Germinal center (tissue), 1 donor: ENCODE measurements at regions not wholly inside any gene's neighbourhood (a gene's known extent, or its start where the extent isn't known, plus 50 kb on each side); places are given as distances from the start of the nearest gene placed in this dataset.

ENCODE experiments used
- DNase-seq: peaks from one replicate; pipeline ENCODE4 v3.0.0; 2012; ENCODE audit warnings: mixed read lengths, low spot score

DNA sequence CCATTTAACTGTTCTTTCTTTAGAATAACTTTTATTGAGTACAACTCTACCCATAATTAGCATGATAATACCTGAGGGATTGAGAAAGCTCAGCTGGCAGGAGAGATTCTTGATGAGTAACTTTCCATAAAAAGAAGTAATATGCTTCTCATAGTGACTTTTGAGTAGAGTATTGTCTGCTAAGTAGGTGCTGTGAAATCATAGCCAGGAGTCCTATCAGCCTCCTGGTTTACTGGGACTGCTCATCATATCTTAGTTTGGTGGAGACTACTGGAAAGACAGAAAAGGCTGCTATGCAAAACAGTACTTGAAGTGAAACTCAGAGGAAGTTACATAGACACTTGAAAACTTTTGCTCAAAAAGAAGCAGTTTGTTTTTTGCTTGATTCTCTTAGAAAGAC lies 113.3 kb upstream of the ATP2B1 start:
- peak; percentile 31 for DNase-seq

DNA sequence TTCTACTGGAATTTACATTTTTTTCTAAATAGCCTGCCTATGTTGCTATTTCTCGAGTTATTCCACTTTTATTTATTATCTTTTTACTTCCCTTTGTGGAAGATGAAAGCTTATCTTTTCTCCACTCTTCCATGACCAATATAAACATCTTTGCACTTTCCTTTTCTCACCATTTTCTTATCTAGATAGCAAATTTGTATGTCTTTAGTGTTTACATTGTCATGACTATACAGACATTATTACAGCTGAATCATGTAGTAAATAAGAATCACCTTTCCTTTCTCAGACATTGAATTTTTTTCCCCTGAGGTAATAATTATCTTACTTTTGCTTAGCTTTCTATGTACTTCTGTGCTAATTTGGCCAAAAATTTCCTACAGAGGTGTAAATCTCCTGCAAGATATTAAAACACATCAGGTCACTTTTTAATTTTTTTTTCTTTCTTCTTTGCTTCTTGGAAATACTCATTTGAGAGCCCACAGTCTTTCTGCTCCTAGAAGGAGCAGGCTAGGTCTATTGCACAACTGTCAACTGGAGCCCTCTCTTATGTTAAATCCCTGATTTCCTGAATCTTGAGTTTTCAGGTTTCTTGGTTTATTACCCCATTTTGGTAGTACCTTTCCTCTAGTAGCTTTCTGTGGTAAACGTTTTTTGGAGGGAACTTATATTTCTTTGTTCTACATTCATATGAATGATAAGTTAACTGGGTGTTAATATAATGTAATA lies 109.0 kb upstream of the ATP2B1 start:
- no peak for DNase-seq

DNA sequence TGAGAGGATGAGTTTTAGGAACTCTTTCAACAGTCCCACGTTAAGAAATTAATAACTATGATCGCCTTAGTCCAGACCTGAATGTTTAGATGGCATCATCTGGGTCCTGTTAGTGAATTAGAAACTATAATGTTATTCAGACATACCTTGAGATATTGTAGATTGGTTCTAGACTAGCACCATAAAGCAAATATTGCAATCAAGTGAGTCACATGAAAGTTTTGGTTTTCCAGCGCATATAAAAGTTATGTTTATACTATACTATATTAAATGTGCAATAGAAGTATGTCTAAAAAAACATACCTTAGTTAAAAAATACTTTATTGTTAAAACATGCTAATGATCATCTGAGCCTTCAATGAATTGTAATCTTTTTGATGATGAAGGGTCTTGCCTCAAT lies 106.6 kb upstream of the ATP2B1 start:
- DNase-seq, result no peak

DNA sequence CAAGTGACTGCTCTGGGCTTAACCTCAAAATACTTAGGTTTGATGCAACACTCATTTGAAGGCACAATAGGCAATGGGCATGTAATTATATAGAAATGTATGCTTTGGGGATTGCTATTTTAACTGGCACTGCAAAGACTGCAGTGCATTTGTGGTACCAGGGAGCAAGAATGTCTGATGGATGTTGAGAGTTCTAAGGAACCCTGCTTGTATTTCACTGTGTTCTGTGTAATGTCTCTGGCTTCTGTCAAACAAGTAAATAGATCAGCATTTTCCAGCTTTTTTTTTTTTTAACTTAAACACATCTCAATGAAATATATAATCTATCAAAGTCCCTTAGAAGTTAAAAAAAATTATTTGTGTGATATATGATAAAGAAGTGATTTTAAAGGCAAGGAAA lies 94.8 kb upstream of the ATP2B1 start:
- DNase-seq, result no peak

DNA sequence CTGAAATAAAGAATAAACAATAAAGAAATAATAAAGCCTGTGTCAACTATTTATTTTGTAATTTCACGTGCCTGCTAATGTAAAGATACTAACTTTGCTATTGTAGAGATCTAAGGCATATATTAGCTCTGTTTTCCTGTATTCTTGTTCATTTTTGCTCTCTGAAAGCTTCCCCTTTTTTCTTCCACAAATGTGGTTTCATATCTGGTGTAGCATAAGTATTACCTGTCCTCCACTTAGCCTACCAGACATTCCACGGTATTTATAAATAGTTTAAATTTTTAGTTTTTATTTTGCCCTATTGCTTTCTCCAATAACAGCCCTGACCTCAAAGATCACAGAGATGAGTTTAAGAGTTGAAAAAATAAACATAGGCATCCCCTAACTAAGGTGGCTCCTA lies 92.6 kb upstream of the ATP2B1 start:
- DNase-seq, result no peak

DNA sequence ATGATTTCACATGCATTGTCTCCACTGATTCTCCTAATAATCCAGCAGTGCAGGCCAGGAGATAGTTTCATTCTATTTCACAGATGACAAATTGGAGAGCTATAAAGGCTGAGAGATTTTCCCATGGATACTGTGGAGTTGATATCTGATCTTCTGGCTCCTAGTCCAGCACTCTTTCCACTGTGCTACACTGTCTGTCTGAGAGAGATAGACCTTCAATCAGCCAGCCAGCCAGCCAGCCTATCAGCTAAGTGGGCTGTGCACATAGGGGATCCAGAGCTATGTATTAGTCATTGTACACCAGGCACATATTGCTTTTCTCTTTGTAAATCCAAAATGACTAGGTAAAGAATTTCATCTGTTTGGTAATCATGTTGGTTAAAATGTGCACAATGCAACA lies 91.8 kb upstream of the ATP2B1 start:
- no peak for DNase-seq

DNA sequence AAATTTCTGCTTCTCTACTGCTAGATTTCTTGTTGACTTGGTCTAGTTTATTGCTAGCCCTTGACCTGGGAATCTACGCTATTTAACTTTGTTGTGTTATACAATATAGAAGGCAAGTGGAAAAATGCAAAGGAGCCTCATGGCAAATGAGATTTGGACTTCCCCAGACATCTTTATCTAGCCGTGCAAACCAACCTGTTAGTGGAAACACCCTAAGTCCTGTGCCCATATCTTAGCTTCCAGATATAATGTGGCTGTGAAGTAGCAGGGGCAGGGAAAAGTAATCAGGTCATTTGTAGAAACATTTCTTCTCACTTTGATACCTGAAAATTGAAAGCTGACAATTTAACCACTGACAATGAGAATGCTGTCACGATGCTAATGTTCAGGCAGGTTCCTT lies 90.7 kb upstream of the ATP2B1 start:
- DNase-seq, result no peak

DNA sequence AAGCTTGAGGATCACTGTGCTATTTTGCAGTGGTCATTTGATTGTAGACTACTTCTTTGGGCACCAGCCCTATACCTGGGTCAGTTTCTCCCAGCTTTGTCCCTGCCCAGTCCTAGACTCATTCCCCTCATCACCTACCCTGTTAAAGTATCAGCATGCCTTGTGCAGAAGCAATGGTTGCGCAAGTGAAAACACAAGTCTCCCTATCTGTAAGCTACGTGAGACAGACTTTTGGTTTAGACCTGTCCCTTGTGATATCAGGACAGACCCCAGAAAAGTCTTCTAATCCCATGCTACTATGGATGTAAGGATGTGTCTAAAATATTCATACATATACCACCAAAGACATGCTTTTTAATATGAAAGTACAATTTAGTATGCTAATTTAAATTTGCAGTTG lies 88.8 kb upstream of the ATP2B1 start:
- no peak for DNase-seq

DNA sequence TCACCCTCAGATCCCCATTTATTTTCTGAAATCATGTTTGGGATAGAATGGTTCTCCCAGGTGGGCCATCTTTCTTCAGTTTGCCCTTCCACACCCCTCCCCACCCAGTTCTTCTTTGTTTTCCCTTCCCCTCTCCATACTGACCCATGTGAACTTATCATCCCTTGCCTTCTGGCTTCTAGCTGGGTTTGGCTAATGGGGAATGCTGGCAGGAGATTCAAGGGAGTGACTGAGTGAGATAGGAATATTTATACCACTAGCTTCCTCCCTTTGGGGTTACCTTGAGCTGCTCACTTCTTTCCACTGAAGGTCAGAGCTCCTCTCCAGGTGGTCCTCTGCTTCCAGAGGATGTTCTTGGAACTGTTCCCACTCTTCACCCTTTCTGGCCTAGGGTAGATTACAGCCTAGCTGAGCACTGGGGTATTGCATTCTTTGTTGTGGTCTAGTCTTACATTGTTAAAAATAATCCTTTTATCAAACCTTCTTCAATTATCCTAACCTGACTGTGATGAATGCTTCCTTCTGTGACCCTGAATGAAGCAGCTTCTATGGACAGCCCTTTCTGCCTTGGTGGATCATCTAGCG lies 88.3 kb upstream of the ATP2B1 start:
- DNase-seq, result no peak

DNA sequence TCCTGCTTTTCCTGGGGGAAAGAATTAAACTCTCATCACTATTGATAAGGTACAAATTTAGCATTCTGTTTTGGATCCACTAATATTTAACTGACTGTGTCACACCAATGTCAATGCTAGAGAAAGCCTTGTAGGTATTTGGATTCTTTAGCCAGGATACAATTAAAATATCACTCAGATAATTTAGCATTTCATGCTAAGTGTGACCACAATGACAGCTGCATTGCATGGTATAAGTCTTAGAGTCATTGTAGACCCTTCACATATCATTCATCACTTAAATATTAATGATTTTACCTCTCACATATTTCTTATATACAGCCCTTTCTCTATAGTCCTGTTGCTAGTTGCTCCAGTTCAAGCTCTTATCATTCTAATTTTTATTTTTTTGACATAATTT lies 85.3 kb upstream of the ATP2B1 start:
- DNase-seq, result no peak

DNA sequence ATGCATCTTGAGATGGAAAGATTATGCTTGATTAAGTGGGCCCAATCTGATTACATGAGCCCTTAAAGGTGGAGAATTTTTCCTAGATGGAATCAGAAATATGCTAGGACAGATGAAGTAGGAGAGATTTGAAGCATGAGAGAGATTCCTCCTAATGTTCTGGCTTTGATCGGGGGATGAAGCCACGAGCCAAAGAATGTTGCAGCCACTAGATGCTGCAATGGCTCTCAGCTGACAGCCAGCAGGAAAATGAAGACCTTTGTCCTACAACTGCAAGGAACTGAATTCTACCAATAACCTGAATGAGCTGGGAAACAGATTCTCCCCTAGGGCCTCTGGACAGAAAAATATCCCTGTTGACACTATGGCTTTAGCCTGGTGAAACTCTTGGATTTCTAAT lies 82.6 kb upstream of the ATP2B1 start:
- no peak for DNase-seq

DNA sequence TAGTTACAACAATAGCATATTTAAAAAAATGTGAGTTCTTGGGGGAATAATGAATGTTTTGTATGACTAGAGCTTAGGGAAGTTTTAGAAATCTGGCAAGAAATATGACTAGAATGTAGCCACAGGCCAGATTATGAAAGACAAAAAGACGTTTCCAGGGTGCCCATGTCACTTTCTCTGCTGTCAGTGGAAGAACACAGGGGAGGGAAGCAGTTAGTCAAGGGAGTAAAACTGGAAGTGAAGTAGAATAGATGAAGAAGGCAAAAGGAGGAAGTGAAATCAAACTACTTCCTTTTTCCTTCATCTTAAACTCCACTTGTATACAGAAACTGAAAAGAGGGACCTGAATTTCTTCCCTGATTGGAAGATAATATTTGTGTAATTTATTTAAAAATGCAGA lies 81.2 kb upstream of the ATP2B1 start:
- peak; percentile 61 for DNase-seq

DNA sequence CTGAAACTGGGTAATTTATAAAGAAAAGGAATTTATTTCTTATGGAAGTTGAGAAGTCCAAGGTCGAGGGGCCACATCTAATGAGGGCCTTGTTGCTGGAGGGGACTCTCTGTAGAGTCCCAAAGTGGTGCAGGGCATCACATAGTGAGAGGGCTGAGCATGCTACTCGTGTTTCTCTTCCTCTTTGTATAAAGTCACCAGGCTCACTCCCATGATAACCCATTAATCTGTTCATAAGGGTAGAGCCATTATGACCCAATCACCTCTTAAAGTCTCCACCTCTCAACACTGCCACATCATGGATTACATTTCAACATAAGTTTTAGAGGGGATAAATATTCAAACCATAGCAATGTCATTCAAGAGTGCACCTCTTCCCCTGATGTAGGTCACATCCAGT lies 79.1 kb upstream of the ATP2B1 start:
- DNase-seq, result no peak

DNA sequence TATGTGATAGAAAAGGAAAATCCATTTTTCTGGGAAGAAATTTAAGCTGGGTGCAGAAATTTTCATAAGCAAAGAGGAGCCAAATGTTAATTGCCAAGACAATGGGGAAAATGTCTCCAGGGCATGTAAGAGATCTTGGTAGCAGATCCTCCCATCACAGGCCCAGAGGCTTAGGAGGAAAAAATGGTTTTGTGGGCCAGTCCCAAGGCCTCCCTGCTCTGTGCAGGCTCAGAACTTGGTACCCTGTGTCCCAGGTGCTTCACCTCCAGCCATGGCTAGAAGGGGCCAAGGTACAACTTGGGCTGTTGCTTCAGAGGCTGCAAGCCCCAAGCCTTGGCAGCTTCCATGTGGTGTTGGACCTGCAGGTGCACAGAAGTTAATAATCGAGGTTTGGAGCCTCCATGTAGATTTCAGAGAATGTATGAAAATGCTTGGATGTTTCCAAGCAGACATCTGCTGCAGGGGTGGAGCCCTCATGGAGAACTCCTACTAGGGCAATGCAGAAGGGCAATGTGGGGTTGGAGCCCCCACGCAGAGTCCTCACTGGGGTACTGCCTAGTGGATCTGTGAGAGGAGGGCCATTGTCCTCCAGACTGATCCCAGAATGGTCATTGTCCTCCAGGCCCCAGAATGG lies 77.7 kb upstream of the ATP2B1 start:
- no peak for DNase-seq

DNA sequence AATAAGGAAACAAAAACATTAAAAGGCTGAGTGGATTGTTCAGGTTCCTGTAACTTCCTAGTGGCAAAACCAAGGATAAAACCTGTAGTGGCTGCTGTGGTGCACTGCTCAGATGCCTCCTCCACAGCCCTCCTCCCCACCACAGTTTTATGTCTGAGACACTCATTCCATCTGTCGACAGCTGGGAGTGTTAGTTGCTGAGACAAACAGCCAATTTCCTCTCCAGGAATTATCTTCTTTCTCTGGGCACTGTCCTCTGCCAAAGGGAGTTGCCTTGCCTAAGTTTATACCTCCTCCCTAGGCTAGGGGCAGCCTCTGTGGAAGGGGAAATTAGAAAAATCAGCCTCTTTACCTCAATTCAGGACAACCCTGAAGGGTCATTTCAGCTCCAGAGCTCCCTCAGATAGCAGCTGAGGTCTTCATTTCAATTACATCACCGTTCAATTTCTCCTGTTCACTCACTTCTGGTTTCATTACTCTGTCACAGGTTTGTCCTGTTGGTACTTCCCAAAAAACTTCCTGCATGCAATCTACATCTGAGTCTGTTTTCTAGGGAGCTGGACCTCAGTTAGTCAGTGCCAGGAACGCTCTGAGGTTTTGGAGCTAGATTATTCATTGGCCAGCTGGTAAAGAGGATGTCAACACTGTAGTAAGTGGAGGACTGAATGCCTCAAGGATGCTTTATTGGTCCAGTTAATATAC lies 74.9 kb upstream of the ATP2B1 start:
- no peak for DNase-seq

DNA sequence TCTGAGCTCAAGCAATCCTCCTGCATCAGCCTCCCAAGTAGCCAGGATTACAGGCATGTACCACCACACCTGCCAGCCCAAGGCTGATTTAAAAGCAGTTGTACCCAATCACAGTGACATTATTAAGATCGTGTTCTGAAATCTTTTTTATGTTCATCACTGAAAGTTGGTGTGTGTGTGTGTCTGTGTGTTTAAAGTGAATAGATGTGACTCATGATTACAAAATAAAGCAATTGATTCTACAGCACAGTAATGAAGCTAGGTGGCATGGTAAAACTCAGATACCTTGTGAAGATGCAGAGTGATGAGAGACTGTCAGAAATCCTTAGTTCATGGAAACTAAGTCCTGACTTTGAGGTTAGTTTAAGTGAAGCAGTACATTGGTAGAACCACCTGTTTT lies 74.2 kb upstream of the ATP2B1 start:
- no peak for DNase-seq

DNA sequence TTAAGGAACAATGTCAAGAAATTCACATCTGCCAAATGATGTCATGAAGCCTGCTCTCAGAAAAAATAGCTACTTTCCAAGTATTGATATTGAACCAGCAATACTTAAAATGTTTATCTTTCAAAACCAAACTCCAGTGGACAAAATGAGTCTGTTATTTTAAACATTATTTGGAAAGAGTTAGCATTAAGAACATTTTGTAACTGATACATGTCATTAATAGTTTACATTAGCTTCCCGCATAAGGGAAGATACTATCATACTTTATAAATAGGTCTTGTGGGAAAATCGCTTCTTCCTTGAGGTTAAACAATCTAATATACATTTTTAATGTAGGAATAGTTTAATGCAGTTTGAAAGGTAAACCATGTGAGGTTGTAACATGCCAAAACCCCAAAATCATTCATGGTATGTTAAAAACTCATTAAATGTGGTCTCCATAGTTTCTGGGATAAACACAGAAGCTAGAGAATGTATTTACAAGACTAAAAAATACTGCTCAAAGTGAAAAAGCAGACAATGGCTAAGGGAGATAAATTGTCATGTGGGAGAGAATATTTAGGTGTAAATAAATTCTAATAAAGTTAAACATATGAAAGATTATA lies 73.4 kb upstream of the ATP2B1 start:
- DNase-seq, result no peak

DNA sequence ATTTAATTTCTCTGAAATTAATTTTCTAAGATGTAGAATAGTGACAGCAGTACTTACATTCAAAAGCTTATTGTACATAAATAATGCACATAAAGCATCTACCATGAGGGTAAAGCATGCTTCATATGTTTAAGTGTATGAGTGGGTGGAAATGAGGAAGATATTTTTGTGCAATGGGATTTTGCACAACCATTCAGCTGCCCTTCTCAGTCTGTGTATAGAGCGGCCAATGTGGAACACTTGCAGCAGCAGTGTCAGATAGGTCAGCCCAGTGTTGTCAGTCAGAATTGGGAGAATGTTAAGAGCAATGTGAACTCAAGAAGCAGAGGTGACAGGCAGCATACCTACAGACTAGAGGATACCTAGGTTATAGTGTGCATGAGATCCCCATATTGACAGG lies 72.5 kb upstream of the ATP2B1 start:
- no peak for DNase-seq

DNA sequence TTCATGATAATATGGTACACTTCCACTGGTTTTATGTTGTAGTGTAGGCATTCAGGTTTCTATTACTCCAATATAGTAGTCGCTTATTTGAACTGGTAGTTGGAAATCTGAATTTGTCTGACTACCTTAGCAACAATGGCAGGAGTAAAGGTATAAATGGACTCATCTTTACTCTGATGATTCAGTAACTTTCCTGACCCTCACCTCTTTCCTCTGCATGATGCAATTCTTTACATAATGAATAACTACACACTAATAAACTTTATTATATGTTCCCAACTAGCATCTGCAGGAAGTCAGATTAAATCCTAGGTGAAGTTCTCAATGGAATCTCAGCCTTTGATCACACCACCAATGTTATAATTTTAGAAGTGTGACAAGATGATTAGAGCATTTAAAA lies 70.5 kb upstream of the ATP2B1 start:
- no peak for DNase-seq

DNA sequence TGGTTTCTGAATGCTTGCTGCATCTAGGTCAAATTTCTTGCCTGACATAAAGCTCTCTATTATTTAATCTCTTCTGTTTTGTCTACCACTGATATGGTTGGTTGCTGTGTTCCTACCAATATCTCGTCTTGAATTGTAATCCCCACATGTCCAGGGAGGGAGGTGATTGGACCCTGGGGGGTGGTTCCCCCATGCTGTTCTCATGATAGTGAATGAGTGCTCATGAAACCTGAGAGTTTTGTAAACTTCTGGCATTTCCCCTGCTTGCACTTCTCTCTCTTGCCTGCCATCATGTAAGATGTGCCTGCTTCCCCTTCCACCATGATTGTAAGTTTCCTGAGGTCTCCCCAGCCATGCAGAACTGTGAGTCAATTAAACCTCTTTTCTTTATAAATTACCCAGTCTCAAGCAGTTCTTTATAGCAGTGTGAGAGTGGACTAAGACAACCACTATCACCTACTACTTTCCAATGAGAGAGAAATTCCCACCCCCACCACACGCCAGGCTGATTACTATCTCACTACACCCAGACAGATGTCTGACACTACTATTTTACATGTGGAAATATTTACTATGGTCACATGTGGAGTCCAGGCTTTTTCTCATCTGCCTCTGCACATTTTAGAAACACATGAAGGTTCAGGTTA lies 69.2 kb upstream of the ATP2B1 start:
- DNase-seq, result no peak

DNA sequence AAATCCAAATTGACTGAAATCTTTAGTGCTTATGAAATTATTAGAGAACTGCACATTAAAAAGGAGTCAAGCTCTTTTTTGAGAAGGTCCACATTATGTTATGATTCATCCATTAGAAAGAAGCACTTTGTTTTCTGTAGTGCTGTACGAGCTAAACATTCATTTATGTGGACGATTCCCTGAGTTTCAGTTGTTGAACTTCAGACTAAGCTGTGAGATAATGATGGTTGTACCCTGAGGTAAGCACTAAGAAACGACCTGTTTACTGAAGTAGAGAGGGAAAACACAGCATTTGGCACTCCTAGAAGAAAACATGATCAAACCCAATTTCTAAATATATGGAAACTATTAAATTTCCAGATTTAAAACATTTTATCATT lies 67.3 kb upstream of the ATP2B1 start:
- no peak for DNase-seq
